AG09309 (cell line): ENCODE measurements at regions not wholly inside any gene's neighbourhood (a gene's known extent, or its start where the extent isn't known, plus 50 kb on each side); places are given as distances from the start of the nearest gene placed in this dataset.

Experiments used
- DNase-seq: peaks from one replicate; pipeline ENCODE4 v3.0.0-alpha.2; 2010; ENCODE audit warnings: low read depth
- H3K4me3 ChIP-seq: 2 replicates; pipeline ENCODE4 v1.5.1; 2011; ENCODE audit warnings: mild to moderate bottlenecking, low read depth, low read length, moderate library complexity; ENCODE audit not compliant: control insufficient read depth
- CTCF ChIP-seq: IDR thresholded peaks from 2 replicates; pipeline ENCODE4 v1.5.1; 2011; ENCODE audit warnings: mild to moderate bottlenecking, low read depth, low read length, inconsistent platforms; ENCODE audit not compliant: insufficient read depth, control insufficient read depth; ENCODE audit errors: missing control alignments

- no peak for TF ChIP-seq CTCF
- no peak for DNase-seq
- no peak overlapping the region for H3K4me3 ChIP-seq
These were observed 57.9 kb upstream of the SSBP3 start for GRCh38 chr1:54464031-54464476.

- DNase-seq, result no peak
- no peak overlapping the region for H3K4me3 ChIP-seq
- no peak for TF ChIP-seq CTCF
These were observed 57.3 kb upstream of the SSBP3 start for GRCh38 chr1:54463259-54464030.

- H3K4me3 ChIP-seq, result no peak overlapping the region
- DNase-seq, result no peak
- TF ChIP-seq CTCF, result no peak
These were observed 56.5 kb upstream of the SSBP3 start for GRCh38 chr1:54462597-54463258.

- TF ChIP-seq CTCF, result no peak
- no peak overlapping the region for H3K4me3 ChIP-seq
- DNase-seq, result no peak
These were observed 55.8 kb upstream of the SSBP3 start for GRCh38 chr1:54461731-54462596.

- H3K4me3 ChIP-seq, result no peak overlapping the region
- TF ChIP-seq CTCF, result no peak
- no peak for DNase-seq
These were observed 54.7 kb upstream of the SSBP3 start for GRCh38 chr1:54460861-54461387.

- no peak for DNase-seq
- no peak for TF ChIP-seq CTCF
- no peak overlapping the region for H3K4me3 ChIP-seq
These were observed 54.2 kb upstream of the SSBP3 start for GRCh38 chr1:54460351-54460750.
